HUES6 (cell line): ENCODE measurements at regions not wholly inside any gene's neighbourhood (a gene's known extent, or its start where the extent isn't known, plus 50 kb on each side); places are given as distances from the start of the nearest gene placed in this dataset.

Source experiments
- H3K27ac ChIP-seq: 2 replicates; pipeline ENCODE4 v1.7.0; 2013; ENCODE audit warnings: low read depth, mild to moderate bottlenecking, low read length, inconsistent platforms
- H3K27me3 ChIP-seq: 2 replicates; pipeline ENCODE4 v1.6.1; 2013; ENCODE audit warnings: low read length; ENCODE audit not compliant: control insufficient read depth, insufficient read depth
- H3K36me3 ChIP-seq: 2 replicates; pipeline ENCODE4 v1.6.1; 2013; ENCODE audit warnings: low read length; ENCODE audit not compliant: control insufficient read depth, insufficient read depth
- H3K4me1 ChIP-seq: 2 replicates; pipeline ENCODE4 v1.6.1; 2013; ENCODE audit warnings: low read length; ENCODE audit not compliant: control insufficient read depth, insufficient read depth
- H3K4me3 ChIP-seq: 2 replicates; pipeline ENCODE4 v1.5.1; 2013; ENCODE audit warnings: low read depth, low read length
- H3K9ac ChIP-seq: one replicate; pipeline ENCODE4 v1.6.1; 2013; ENCODE audit warnings: mild to moderate bottlenecking, low read length
- H3K9me3 ChIP-seq: 2 replicates; pipeline ENCODE4 v1.6.1; 2013; ENCODE audit warnings: low read depth, low read length; ENCODE audit not compliant: control insufficient read depth, insufficient read depth

DNA sequence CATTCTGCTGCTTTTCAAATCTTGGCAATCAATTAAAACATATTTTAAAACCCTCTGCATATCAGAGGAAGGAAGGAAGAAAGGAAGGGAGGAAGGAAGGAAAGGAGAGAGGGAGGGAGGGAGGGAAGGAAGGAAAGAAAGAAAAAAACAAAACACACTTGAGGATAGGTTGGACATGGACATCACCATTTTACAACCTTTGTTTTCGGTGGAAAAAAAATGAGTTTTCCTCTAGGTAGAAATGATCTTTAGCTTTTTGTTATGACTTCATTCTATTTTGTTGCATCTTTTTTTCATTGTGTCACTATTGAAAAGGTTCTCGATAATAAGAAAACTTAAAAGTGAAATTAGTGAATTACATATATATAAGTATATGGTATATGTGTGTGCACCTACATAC is 522.9 kb downstream of the NOVA1 start:
- no peaks in the 10 kb centered on the region for H3K27me3 ChIP-seq
- no peaks in the 10 kb centered on the region for H3K9me3 ChIP-seq
- H3K4me1 ChIP-seq, result no peaks in the 10 kb centered on the region
- H3K27ac ChIP-seq, result no peak overlapping the region
- no peak overlapping the region for H3K9ac ChIP-seq
- H3K4me3 ChIP-seq, result no peak overlapping the region
- no peaks in the 10 kb centered on the region for H3K36me3 ChIP-seq

DNA sequence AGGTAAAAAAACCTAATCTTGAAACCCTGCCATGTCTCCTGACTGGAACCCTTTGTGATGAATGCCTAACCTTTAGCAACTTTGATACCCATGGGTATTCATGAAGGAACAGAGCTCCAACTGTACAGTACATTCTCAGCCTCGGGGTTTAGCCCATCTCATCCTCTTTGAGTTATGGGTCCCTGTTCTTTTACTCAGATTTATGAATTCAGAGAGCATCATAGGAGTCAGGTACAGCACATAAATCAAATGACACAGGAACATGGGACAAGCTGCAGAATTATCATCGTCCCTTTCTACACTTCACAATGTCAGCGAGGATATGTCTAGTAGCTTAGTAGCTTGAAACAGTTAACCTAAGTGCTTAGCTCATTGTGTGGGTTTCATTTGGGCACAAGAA is 527.4 kb downstream of the NOVA1 start:
- peaks cover 7% of the 10 kb centered on the region for H3K4me1 ChIP-seq
- H3K27me3 ChIP-seq, result no peaks in the 10 kb centered on the region
- no peaks in the 10 kb centered on the region for H3K9me3 ChIP-seq
- no peak overlapping the region for H3K9ac ChIP-seq
- no peak overlapping the region for H3K4me3 ChIP-seq
- H3K36me3 ChIP-seq, result no peaks in the 10 kb centered on the region
- H3K27ac ChIP-seq, result no peak overlapping the region

- H3K27me3 ChIP-seq, result no peaks in the 10 kb centered on the region
- H3K9ac ChIP-seq, result no peak overlapping the region
- no peaks in the 10 kb centered on the region for H3K9me3 ChIP-seq
- H3K27ac ChIP-seq, result no peak overlapping the region
- no peak overlapping the region for H3K4me3 ChIP-seq
- H3K36me3 ChIP-seq, result no peaks in the 10 kb centered on the region
- peaks cover 7% of the 10 kb centered on the region for H3K4me1 ChIP-seq
These were observed 529.9 kb downstream of the NOVA1 start for GRCh38 chr14:26067786-26068459.

GRCh38 chr14:26067341-26067740 is 530.5 kb downstream of the NOVA1 start:
- Histone ChIP-seq H3K4me3 (no peak overlapping the region), H3K27me3 (no peaks in the 10 kb centered on the region), H3K36me3 (no peaks in the 10 kb centered on the region), H3K4me1 (peaks cover 7% of the 10 kb centered on the region), H3K9me3 (no peaks in the 10 kb centered on the region), H3K9ac (no peak overlapping the region), H3K27ac (no peak overlapping the region)

- no peak overlapping the region for H3K4me3 ChIP-seq
- no peaks in the 10 kb centered on the region for H3K4me1 ChIP-seq
- no peaks in the 10 kb centered on the region for H3K27me3 ChIP-seq
- no peak overlapping the region for H3K27ac ChIP-seq
- no peak overlapping the region for H3K9ac ChIP-seq
- no peaks in the 10 kb centered on the region for H3K36me3 ChIP-seq
- peaks cover 24% of the 10 kb centered on the region for H3K9me3 ChIP-seq
These were observed 541.7 kb downstream of the NOVA1 start for GRCh38 chr14:26056036-26056616.

GRCh38 chr14:26032348-26032747 is 565.5 kb downstream of the NOVA1 start:
- H3K27ac ChIP-seq, result no peak overlapping the region
- no peaks in the 10 kb centered on the region for H3K9me3 ChIP-seq
- no peaks in the 10 kb centered on the region for H3K27me3 ChIP-seq
- H3K9ac ChIP-seq, result no peak overlapping the region
- no peaks in the 10 kb centered on the region for H3K36me3 ChIP-seq
- peaks cover 15% of the 10 kb centered on the region for H3K4me1 ChIP-seq
- H3K4me3 ChIP-seq, result no peak overlapping the region

DNA sequence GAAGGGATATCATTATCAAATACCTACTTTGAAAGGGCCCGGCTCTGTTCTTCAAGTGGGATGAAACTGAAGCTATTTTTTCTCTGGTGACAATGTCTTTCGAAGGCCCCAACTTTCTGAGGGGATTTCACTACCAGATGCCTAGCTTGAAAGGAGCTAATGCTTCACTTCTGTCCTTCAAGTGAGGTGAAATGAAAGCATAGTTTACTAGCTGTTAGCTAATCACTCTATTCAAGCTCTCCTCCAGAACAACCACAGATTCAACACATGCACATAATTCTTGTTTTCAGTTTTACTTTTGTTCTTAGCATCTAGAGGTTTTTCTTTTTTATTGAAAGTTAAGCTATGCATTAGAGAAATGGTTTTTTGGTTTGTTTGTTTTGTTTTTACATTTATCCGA is 571.4 kb downstream of the NOVA1 start:
- no peaks in the 10 kb centered on the region for H3K9me3 ChIP-seq
- no peak overlapping the region for H3K4me3 ChIP-seq
- H3K27ac ChIP-seq, result no peak overlapping the region

DNA sequence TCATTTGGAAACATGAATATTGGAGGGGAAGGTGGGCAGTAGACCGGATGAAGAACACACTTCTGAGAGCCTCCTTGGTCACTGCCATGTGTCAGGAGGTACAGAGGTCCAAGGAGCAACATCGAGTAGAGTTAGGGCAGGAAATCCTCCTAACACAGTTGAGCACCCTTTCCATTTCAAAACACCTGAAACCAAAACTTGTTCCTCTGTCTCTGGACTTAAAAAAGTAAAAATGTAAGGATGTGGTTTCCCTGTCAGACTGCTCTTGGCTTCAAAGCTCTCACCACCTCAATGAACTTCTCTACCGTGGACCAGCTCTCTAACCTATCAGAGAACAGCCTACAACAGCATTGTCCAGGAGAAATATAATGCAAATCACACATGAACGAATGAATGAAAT is 573.9 kb downstream of the NOVA1 start:
- Histone ChIP-seq H3K4me3 (no peak overlapping the region), H3K27ac (no peak overlapping the region), H3K27me3 (no peaks in the 10 kb centered on the region), H3K4me1 (no peaks in the 10 kb centered on the region), H3K36me3 (no peaks in the 10 kb centered on the region), H3K9me3 (no peaks in the 10 kb centered on the region), H3K9ac (no peak overlapping the region)

More for the DNA sequence above, 571.4 kb downstream of the NOVA1 start:
- H3K9ac ChIP-seq, result no peak overlapping the region
- H3K4me1 ChIP-seq, result no peaks in the 10 kb centered on the region
- H3K36me3 ChIP-seq, result no peaks in the 10 kb centered on the region
- no peaks in the 10 kb centered on the region for H3K27me3 ChIP-seq

GRCh38 chr14:26021759-26022158 is 576.1 kb downstream of the NOVA1 start:
- Histone ChIP-seq H3K27me3 (no peaks in the 10 kb centered on the region), H3K9ac (no peak overlapping the region), H3K4me3 (no peak overlapping the region), H3K9me3 (no peaks in the 10 kb centered on the region), H3K4me1 (peaks cover 10% of the 10 kb centered on the region), H3K27ac (no peak overlapping the region), H3K36me3 (no peaks in the 10 kb centered on the region)

DNA sequence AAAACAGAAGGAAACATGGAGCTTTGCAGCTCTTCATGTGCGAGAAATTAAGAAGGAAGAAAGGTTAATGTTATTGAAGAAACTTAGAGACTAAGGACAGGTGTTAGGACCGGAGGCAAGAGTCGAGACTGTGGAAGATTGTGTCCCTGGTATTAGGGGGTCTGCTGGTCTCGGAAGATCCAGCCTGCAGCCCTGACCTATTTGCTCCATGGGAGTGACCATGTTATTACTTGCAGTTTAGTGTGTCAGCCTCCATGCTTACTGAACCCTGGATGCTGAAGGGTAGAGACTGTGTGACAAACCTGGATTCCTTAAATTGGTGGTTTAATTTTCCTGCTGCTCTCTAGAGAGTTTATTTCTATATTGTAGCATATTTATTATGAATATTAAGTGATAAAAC is 580.6 kb downstream of the NOVA1 start:
- peak overlapping the region; percentile 27; the same call in 1 of the 2 replicates for H3K27ac ChIP-seq
- H3K36me3 ChIP-seq, result no peaks in the 10 kb centered on the region
- peaks cover 12% of the 10 kb centered on the region for H3K4me1 ChIP-seq
- no peak overlapping the region for H3K4me3 ChIP-seq
- no peaks in the 10 kb centered on the region for H3K27me3 ChIP-seq
- no peaks in the 10 kb centered on the region for H3K9me3 ChIP-seq
- H3K9ac ChIP-seq, result no peak overlapping the region

- H3K27ac ChIP-seq, result no peak overlapping the region
- H3K9me3 ChIP-seq, result no peaks in the 10 kb centered on the region
- no peaks in the 10 kb centered on the region for H3K4me1 ChIP-seq
These were observed 589.5 kb downstream of the NOVA1 start for GRCh38 chr14:26008290-26008689.

More at GRCh38 chr14:26008290-26008689, 589.5 kb downstream of the NOVA1 start:
- H3K4me3 ChIP-seq, result no peak overlapping the region
- H3K36me3 ChIP-seq, result no peaks in the 10 kb centered on the region
- H3K9ac ChIP-seq, result no peak overlapping the region
- H3K27me3 ChIP-seq, result no peaks in the 10 kb centered on the region
